CD4-positive, alpha-beta T cell treated with Interleukin-17A for 4 hours (primary cell): ENCODE measurements at regions not wholly inside any gene's neighbourhood (a gene's known extent, or its start where the extent isn't known, plus 50 kb on each side); places are given as distances from the start of the nearest gene placed in this dataset.
"Not testable (repeated sequence)": the region's sequence is repeated elsewhere in the genome, so short reads cannot be mapped to it uniquely, and the experiment has no call there.

ENCODE experiments used
- DNase-seq: peaks from one replicate; pipeline ENCODE4 v3.0.0-alpha.2; 2020; ENCODE audit warnings: mixed read lengths

DNA sequence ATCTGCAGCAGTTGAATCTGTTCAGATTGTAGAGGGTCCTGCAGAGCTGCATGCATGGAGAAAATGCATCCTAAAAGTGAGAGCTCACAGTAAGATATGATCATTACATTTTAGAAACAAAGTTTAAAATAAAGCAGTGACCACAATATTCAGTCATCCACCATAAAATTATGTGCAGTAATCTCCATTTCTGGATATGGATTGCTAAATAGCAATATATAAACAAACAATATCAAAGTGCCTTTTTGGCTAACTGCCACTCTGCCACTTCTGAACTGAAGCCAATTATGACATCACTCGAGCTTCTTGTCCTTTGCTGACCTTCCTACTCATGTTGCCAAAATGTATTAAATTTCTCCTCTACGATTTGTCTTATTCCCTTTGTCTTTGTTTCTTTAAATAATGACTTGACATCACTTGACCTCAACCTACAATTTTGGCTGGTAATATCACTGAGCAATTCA lies 262.0 kb upstream of the CXADR start:
- DNase-seq = no peak

DNA sequence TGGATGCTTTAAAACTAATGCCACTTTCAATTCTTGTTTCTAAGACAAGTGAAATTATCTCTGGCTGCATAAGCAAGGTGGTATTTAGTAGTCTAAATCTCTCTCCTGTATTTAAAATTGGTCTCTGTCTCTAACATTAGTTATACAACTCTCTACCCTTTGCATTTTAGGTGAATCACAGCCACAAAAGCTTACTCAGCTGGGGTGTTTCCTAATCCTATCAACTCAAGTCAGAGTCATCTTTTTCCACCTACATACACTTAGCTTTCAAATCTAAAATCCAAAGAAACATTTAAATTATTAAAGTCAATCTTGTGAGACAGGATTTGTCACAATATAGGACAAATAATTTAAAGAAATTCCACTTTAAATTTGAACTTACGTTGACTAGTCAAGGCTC lies 255.1 kb upstream of the CXADR start:
- DNase-seq = no peak

DNA sequence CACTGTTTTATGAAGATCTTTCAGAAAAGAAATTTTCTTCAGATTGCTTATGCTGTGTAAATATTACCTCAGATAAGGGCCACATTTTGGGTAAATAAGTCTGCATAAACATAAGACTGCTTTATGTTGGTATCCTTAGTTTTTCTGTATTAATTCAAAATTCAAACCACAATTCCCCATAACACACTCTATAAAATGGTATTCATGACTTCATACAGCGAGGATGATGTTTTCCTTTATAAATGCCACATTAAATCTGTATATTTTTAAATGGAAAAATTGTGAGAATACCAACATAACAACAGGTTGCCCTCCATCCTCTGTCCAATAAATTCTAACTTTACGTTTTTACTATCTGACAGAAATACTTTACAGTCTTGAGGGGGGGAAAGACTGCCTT lies 248.7 kb upstream of the CXADR start:
- DNase-seq = no peak

DNA sequence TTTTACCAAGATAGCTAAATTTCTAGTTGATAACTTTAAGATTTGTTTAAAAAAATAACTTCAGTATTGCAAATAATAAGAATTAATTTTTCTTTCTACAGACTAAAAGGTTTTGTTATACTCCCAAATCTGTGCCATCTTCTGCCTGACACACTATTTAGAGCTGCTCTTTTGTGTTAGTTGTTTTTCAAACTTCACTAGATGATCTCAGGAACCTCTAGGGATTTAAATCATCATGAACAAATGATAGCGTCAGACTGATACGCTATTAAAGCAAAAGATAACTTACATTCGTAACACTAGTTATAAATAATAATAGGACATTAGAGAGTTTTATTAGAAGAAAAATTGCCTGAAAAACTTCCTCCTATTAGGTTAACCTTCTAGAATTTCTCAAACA lies 243.1 kb upstream of the CXADR start:
- no peak for DNase-seq

DNA sequence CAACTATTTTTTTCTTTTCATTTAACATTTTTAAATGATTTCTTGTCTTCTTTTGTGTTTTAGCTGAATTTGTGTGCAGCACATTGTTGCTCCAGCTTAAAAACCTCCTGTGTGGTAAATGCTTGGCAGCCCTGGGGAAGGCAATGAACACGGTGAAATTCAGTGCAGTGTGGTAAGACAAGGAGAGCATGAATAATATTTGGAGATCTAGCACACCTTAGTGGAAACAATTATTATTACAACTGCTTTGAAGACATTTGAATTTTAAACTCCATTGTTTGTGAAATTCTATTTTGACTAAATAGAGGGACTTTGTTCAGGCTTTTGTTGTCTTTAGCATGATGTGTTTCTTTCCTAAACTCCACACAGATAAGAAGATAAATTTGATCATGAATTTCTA lies 242.6 kb upstream of the CXADR start:
- no peak for DNase-seq

DNA sequence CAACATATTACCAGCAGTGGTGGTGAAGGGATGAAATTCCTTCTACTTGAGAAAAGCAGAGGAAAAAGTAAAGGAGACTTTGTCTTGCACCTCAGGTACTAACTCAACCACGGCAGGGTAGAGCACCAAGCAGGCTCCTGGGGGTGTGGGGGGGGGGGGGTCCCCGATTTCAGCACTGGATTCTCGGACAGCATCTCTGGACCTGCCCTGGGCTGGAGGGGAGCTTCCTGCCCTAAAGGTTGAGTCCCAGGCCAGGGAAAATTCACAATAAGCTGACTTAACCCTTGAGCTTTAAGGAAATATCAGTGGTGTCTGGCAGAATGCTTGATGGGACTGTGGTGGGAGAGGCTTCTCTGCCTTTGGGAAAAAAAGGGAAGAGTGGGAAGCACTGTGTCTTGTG lies 233.2 kb upstream of the CXADR start:
- DNase-seq = no peak

DNA sequence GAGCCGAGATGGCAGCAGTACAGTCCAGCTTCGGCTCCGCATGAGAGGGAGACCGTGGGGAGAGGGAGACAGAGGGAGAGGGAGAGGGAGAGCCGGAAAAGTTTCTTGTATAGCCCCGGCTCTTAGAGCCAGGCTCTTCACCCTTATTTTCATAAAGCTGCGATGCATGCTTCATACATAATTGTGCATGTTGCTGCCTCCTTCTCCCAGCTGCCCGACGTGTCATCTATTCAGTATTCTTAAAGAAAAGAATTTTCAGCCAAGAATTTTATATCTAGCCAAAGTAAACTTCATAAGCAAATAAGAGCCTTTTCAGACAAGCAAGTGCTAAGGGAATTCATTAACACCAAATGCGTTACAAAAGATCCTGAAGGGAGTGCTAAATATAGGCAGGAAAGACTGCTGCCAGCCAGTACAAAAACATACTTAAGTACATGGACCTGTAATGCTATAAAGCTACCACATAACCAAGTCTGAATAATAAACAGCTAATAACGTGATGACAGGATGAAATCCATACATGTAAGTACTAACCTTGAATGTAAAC lies 219.8 kb upstream of the CXADR start:
- DNase-seq = not testable (repeated sequence)

DNA sequence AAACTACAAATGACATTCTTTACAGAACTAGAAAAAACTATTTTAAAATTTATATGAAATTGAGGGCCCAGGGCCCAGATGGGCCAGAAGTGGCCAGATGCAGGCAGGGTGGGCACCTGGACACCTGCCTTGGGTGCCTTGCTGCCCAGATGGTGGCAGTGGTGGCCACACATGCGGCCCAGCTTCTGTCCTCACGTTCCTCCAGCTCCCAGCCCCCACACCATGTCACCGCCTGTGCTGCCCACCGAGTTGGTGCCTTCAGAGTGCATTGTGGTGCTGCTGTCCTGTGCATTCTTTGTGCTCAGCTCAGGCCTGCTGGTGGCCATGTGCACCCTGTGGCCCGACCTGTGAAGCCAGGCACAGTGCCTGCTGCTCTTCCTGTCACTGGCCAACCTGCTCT lies 216.8 kb upstream of the CXADR start:
- no peak for DNase-seq

DNA sequence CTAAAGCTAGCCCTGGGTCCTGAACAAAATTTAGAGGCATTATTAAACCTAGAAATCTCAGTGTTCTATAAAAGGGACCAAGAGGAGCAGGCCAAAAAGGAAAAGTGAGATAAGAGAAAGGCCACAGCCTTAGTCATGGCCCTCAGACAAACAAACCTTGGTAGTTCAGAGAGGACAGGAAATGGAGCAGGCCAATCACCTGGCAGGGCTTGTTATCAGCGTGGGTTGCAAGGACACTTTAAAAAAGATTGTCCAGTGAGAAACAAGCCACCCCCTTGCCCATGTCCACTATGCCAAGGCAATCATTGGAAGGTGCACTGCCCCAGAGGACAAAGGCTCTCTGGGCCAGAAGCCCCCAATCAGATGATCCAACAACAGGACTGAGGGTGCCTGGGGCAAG lies 213.3 kb upstream of the CXADR start:
- not testable (repeated sequence) for DNase-seq

DNA sequence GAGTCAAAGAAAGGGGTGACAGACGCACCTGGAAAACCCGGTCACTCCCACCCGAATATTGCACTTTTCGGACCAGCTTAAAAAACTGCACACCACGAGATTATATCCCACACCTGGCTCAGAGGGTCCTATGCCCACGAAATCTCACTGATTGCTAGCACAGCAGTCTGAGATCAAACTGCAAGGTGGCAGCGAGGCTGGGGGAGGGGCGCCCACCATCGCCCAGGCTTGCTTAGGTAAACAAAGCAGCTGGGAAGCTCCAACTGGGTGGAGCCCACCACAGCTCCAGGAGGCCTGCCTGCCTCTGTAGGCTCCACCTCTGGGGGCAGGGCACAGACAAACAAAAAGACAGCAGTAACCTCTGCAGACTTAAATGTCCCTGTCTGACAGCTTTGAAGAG lies 185.1 kb upstream of the CXADR start:
- DNase-seq = not testable (repeated sequence)

DNA sequence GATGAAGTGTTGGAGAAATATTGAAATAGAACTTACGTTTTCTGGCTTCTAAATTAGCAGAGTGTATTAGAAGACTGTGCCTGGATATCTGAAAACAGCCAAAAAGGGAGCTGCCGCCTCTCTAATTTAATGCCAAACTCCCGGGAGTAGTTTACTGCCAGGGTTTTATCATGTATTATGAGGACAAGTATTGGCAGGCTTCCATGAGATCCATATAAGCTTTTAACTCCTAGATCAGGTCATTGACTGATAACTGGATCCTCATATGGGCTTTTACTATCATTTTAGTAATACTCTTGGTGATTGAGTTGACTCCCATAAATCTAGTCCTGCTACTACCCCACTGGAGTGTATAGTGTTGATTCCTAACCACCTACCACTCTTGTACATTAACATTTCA lies 178.4 kb upstream of the CXADR start:
- DNase-seq = no peak

DNA sequence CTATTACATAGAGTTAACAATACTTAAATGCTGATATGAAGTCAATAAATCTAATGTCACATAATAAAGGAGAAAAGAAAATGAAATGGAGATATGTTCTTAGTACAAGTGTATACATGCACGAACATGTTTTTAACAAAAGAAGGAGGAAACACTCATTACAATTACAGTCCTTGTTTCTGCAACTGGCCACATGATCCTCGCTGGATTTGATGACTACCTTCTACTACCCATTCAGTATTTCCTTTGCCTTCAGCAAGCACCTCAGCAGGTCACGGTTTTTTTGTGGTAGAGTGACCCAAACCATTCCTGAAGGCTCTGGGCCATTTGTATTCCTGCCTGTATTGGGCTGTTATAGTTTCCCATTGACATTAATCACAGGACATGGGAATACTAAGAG lies 172.8 kb upstream of the CXADR start:
- DNase-seq = no peak

DNA sequence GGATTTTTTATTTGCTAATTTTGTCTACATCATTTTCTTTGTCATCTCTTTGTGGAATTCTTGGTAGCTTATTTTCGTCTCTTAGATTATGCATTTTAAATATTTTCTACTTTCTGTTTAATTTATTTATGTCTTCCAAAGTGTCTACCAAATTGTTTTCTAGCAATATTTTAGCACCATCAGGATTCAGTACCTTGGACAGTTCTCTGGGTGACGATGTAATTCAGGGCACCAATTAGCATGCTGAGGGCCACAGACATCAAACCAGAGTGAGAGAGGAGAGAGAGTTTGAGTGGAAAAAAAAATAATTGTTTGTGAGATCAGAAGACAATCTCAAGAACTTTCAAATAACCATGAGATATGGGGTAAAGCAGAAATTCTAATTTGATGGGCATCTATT lies 169.8 kb upstream of the CXADR start:
- no peak for DNase-seq

DNA sequence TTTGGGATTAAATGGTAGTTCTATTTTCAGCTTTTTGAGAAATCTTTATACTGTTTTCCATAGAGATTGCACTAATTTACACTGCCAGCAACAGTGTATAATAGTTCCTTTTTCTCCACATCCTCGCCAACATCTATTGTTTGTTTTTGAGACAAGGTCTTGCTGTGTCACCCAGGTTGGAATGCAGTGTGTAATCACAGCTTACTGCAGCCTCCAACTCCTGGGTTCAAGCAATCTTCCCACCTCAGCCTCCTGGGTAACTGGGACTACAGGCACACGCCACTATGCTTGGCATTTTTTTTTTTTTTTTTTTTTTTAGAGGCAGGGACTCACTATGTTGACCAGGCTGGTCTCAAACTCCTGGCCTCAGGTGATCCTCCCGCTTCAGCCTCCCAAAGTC lies 164.5 kb upstream of the CXADR start:
- DNase-seq = no peak

DNA sequence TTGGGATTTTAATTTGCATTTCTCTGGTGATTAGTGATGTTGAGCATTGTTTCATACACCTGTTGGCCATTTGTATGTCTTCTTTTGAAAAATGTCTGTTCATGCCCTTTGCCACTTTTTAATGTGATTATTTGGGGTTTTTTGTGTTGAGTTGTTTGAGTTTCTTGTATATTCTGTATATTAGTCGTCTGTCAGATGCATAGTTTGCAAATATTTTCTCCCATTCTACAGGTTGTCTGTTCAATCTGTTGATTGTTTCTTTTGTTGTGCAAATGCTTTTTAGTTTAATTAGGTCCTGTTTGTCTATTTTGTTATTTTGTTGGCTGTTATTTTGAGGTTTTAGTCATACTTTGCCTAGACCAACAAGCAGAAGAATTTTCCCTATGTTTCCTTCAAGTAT lies 164.0 kb upstream of the CXADR start:
- DNase-seq = no peak

DNA sequence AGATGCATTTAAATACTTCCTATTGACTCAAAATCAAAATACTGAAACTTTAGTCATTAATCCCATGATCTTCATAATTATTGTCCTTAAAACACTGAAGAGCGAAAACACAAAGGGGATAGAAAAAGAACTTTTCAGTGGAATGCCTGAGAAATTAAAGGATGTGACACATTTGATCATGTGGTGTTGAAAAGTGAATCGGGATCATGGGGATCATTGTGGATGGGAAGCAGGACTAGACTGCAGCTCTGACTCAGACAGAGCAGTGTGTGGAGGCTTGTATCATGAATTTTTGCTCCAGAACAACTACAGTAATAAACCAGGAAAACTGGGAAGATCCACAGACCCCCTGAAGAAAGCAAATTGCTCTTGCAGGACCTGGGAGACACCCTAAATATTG lies 161.1 kb upstream of the CXADR start:
- no peak for DNase-seq

DNA sequence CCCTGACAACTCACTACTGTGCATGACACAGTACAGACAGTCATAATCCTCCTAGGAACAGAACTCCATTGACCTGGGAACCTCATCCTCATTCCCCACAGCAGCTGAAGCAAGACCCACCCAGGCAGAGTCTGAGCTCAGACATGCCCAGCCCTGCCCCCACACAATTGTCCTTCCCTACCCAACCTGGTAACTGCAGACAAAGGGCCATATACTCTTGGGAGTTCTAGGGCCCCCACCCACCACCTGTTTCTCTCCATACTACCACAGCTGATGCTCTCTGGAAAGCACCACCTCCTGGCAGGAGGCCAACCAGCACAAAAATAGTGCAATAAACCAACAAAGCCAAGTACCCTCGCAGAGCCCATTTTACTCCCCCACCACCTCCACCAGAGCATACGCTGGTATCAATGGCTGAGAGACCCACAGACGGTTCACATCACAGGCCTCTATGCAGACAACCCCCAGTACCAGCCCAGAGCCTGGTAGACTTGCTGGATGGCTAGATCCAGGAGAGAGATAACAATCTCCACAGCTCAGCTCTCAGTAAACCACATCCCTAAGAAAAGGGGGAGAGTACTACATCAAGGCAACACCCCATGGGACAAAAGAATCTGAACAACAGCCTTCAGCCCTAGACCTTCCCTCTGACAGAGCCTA lies 159.7 kb upstream of the CXADR start:
- no peak for DNase-seq

DNA sequence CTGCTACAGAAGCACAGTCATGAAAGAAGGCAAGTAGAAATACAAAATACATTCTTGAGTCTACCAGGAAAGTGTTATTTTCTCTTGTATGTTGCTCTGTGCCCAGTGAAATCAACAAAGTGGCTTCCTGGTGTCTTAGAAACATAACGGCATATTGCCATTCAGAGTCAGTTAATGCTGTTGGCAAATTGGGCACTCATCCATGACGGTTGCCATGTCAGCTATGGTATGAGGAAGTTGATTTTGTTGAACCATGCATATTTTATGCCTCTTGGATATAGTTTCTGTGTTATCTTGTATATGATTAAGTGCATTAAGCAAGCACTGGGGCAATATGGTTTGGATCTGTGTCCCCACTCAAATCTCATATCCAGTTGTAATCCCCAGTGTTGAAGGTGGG lies 153.1 kb upstream of the CXADR start:
- no peak for DNase-seq

DNA sequence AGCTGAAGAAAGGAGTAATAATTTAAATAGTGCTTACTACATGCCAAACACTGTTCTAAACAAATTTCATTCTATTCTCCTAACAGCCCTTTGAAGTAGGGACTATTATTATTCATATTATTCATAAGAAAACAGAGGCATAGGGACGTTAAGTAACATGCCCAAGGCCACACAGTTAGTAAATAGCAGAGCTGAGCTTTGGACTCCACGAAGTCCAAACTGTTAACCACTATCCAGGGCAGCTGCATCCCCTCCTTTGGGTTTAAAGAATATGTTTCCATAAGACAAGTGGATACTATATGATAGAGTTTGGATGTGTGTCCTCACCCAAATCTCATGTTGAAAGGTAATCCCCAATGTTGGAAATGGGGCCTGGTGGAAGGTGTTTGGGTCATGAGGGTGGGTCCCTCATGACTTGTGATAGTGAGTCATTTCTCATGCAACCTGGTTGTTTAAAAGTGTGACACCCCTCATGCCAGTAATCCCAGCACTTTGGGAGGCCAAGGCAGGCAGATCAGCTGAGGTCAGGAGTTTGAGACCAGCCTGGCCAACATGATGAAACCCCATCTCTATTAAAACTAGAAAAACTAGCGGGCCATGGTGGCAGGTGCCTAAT lies 144.0 kb upstream of the CXADR start:
- DNase-seq = no peak

DNA sequence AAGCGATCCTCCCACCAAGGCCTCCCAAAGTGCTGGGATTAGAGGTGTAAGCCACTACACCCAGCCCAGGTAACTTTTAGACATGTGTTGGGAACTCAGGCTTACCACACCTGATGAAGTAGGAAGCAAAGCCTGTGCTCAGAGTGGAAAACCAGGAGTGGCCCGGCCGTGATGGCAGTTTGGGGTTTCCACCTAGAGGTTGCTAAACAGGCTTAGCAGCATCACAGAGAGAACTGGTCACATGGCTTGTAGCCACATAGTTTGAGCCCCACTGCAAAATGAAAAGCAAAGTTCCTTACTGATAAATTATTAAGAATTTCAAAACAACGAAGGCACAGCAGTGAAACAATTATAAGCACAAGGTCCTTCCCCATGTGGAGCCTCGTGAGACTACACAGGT lies 142.6 kb upstream of the CXADR start:
- DNase-seq = no peak

DNA sequence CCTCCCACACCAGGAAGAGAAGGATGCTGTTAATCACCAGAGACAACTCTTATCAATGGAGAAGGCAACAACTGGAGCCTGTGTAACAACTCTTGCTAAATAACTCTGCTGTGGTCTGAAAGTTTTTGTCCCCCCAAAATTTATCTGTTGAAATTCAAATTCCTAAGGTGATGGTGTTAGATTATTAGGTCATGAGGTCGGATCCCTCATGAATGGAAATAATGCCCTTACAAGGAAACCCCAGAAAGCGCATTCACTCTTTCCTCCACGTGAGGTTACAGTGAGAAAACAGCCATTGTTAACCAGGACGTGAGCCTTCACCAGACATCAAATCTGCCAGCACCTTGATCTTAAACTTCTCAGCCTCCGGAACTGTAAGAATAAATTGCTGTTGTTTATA lies 141.9 kb upstream of the CXADR start:
- DNase-seq = no peak

DNA sequence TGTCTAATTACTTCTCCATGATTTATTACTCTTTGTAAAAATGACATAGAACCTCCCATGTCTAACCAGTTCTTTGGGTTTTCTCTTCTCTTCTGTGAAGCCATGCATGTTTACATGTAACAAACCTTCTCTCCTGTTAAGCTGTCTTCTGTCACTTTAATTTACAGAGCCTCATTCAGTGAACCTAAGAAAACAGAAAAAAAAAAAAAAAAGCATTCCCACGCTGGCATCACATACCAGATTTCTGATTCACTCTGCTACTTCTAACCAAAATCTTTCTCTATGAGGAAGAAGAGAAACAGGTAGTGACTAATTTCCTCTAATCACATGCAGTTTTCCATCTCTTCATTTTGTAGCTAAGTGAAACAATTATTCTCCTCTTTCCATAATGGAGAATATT lies 141.4 kb upstream of the CXADR start:
- DNase-seq = no peak

DNA sequence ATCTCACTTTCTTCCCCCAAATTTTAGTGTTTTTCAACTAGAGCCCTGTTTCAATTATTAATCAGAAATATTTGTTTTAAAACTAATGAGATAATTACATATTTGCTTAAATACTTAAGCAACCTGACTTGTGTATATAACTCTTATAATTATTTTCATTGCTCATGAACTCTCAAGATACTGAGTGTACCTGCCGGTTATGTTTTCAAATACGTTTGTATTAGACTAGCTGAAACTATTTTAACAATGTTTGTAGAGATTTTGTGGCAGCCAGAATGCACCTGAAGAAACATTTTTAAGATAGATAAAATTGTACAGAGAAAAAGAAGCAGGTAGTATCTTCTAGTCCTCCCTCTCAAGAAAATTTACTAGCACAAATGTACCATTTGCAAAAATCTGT lies 140.6 kb upstream of the CXADR start:
- no peak for DNase-seq

DNA sequence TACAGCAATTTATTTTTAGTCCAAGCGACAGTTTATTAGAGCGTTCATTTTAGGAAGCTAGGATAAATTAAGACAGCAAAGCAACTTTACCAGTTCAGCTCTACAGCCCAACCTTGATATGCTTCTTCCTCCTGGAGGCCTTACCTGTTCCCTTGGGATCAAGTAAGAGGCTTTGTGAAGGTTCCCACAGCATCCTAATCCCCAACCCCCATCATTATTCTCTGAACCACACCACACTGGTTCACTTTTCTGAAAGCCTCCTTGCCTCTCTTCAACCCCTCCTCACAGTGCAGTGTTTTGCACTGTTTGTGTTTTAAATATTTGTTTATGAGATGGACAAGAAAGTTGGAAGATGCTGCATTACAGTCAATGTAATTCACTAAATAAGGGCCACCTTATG lies 126.3 kb upstream of the CXADR start:
- DNase-seq = no peak
